ENCODE measurements at regions not wholly inside any gene's neighbourhood (a gene's known extent, or its start where the extent isn't known, plus 50 kb on each side); places are given as distances from the start of the nearest gene placed in this dataset.

GRCh38 chr16:66164581-66165247 is 201.8 kb upstream of the CDH5 start:
- H3K4me3 ChIP-seq (replicated peaks; ENCODE audit: low read depth, low read length) = no peak overlapping the region
- no peak for DNase-seq (ENCODE audit: extremely low read depth, low read depth)
- TF ChIP-seq CTCF (IDR thresholded peaks at IDR 0.05; ENCODE audit: low read depth, low read length, missing control alignments) = no peak

- no peak for DNase-seq (ENCODE audit: extremely low read depth, low read depth)
- H3K4me3 ChIP-seq (replicated peaks; ENCODE audit: low read depth, low read length) = no peak overlapping the region
- no peak for TF ChIP-seq CTCF (IDR thresholded peaks at IDR 0.05; ENCODE audit: low read depth, low read length, missing control alignments)
Measured at GRCh38 chr16:66162821-66163220, 203.7 kb upstream of the CDH5 start.

GRCh38 chr16:66161942-66162341 is 204.5 kb upstream of the CDH5 start:
- no peak for TF ChIP-seq CTCF (IDR thresholded peaks at IDR 0.05; ENCODE audit: low read depth, low read length, missing control alignments)
- no peak for DNase-seq (ENCODE audit: extremely low read depth, low read depth)
- H3K4me3 ChIP-seq (replicated peaks; ENCODE audit: low read depth, low read length) = no peak overlapping the region

GRCh38 chr16:66161269-66161668 is 205.2 kb upstream of the CDH5 start:
- no peak overlapping the region for H3K4me3 ChIP-seq (replicated peaks; ENCODE audit: low read depth, low read length)
- no peak for DNase-seq (ENCODE audit: extremely low read depth, low read depth)
- no peak for TF ChIP-seq CTCF (IDR thresholded peaks at IDR 0.05; ENCODE audit: low read depth, low read length, missing control alignments)

- H3K4me3 ChIP-seq (replicated peaks; ENCODE audit: low read depth, low read length) = no peak overlapping the region
Measured at GRCh38 chr16:66159987-66160386, 206.5 kb upstream of the CDH5 start.

GRCh38 chr16:66156538-66156937 is 210.0 kb upstream of the CDH5 start:
- no peak for TF ChIP-seq CTCF (IDR thresholded peaks at IDR 0.05; ENCODE audit: low read depth, low read length, missing control alignments)
- no peak overlapping the region for H3K4me3 ChIP-seq (replicated peaks; ENCODE audit: low read depth, low read length)
- DNase-seq (ENCODE audit: extremely low read depth, low read depth) = no peak

More at GRCh38 chr16:66159987-66160386, 206.5 kb upstream of the CDH5 start:
- DNase-seq (ENCODE audit: extremely low read depth, low read depth) = no peak
- no peak for TF ChIP-seq CTCF (IDR thresholded peaks at IDR 0.05; ENCODE audit: low read depth, low read length, missing control alignments)

GRCh38 chr16:66155933-66156332 is 210.6 kb upstream of the CDH5 start:
- H3K4me3 ChIP-seq (replicated peaks; ENCODE audit: low read depth, low read length) = no peak overlapping the region
- DNase-seq (ENCODE audit: extremely low read depth, low read depth) = no peak
- no peak for TF ChIP-seq CTCF (IDR thresholded peaks at IDR 0.05; ENCODE audit: low read depth, low read length, missing control alignments)
